ENCODE measurements at regions not wholly inside any gene's neighbourhood (a gene's known extent, or its start where the extent isn't known, plus 50 kb on each side); places are given as distances from the start of the nearest gene placed in this dataset.

- in situ Hi-C loops (cut with MboI; ENCODE audit: low pct_unique_long_range_greater_than_20kb, low sequenced_read_pairs, unreplicated experiment): no loop called here
- TF ChIP-seq CTCF (IDR thresholded peaks at IDR 0.05; ENCODE audit: extremely low read depth, insufficient read depth, missing control alignments): no peak
- no peak for DNase-seq (ENCODE audit: low spot score)
Observed at GRCh38 chr2:221073326-221074049, 498.6 kb downstream of the EPHA4 start.

- TF ChIP-seq CTCF (IDR thresholded peaks at IDR 0.05; ENCODE audit: extremely low read depth, insufficient read depth, missing control alignments): no peak
- no peak for DNase-seq (ENCODE audit: low spot score)
- in situ Hi-C loops (cut with MboI; ENCODE audit: low pct_unique_long_range_greater_than_20kb, low sequenced_read_pairs, unreplicated experiment): no loop called here
Observed at GRCh38 chr2:221074238-221074637, 497.9 kb downstream of the EPHA4 start.

GRCh38 chr2:221075203-221075602, 496.9 kb downstream of the EPHA4 start:
- in situ Hi-C loops (cut with MboI; ENCODE audit: low pct_unique_long_range_greater_than_20kb, low sequenced_read_pairs, unreplicated experiment): no loop called here
- TF ChIP-seq CTCF (IDR thresholded peaks at IDR 0.05; ENCODE audit: extremely low read depth, insufficient read depth, missing control alignments): no peak
- no peak for DNase-seq (ENCODE audit: low spot score)

- no peak for DNase-seq (ENCODE audit: low spot score)
- no peak for TF ChIP-seq CTCF (IDR thresholded peaks at IDR 0.05; ENCODE audit: extremely low read depth, insufficient read depth, missing control alignments)
- in situ Hi-C loops (cut with MboI; ENCODE audit: low pct_unique_long_range_greater_than_20kb, low sequenced_read_pairs, unreplicated experiment): no loop called here
Observed at GRCh38 chr2:221077251-221077650, 494.9 kb downstream of the EPHA4 start.

- no peak for TF ChIP-seq CTCF (IDR thresholded peaks at IDR 0.05; ENCODE audit: extremely low read depth, insufficient read depth, missing control alignments)
- in situ Hi-C loops (cut with MboI; ENCODE audit: low pct_unique_long_range_greater_than_20kb, low sequenced_read_pairs, unreplicated experiment): no loop called here
- no peak for DNase-seq (ENCODE audit: low spot score)
Observed at GRCh38 chr2:221077799-221078198, 494.3 kb downstream of the EPHA4 start.

GRCh38 chr2:221085341-221085900, 486.7 kb downstream of the EPHA4 start:
- no peak for TF ChIP-seq CTCF (IDR thresholded peaks at IDR 0.05; ENCODE audit: extremely low read depth, insufficient read depth, missing control alignments)
- DNase-seq (ENCODE audit: low spot score): no peak
- in situ Hi-C loops (cut with MboI; ENCODE audit: low pct_unique_long_range_greater_than_20kb, low sequenced_read_pairs, unreplicated experiment): no loop called here
